ENCODE measurements at regions not wholly inside any gene's neighbourhood (a gene's known extent, or its start where the extent isn't known, plus 50 kb on each side); places are given as distances from the start of the nearest gene placed in this dataset.
"Not testable (repeated sequence)": the region's sequence is repeated elsewhere in the genome, so short reads cannot be mapped to it uniquely, and the experiment has no call there.

- not testable (repeated sequence) for DNase-seq
Observed at GRCh38 chr20:30164389-30164788, 1093.1 kb upstream of the DEFB115 start.

- DNase-seq, result no peak
Observed at GRCh38 chr20:30167540-30167939, 1089.9 kb upstream of the DEFB115 start.

DNA sequence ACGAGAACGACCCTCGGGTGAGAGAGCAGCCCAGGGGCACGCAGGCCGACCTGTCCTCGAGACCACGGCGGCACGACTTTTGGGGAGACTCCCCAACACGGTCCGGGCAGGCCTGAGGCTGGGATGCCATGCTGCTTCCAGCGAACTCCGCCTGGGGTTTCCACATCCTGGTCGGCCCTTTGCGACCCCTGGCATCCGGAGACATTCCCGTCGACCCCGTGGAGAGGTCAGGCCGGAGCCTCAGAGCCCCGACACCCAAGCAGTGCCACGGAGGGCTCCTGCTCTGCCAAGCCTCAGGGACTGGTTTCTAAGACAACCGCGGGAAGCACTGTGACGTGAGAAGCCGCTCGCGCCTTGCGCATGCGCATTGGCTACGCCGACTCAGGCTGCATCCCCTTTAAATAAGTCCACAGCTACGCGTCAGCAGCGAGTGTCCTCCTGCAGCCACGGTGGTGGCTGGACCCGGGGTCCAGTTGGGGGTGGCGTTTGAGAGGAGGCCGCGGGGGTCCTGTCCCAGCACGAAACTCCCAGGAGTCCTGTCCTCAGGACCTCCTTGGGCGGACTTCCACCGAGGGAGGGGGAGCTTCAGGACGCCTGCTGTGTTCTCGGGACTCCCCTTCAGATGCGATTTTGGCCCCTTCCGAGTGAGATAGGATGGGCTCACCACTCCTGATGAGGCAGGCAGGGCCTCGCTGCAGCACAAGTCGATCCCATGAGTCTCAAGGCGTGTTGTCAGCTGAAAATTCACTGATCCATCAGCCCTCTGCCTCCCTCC is 1089.3 kb upstream of the DEFB115 start:
- no peak for DNase-seq

GRCh38 chr20:30168800-30169138 is 1088.7 kb upstream of the DEFB115 start:
- no peak for DNase-seq

- no peak for DNase-seq
Observed at GRCh38 chr20:30175681-30176080, 1081.8 kb upstream of the DEFB115 start.

DNA sequence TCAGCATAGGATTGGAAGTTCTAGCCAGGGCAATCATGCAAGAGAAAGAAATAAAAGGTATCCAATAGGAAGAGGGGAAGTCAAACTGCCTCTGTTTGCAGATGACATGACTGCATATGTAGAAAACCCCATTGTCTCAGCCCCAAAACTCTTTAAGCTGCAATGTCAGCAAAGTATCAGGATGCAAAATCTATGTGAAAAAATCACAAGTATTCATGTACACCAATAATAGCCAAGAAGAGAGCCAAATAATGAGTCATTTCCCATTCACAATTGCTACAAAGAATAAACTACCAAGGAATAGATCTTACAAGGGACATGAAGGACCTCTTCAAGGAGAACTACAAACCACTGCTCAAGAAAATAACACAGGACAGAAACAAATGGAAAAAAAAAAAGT is 1074.3 kb upstream of the DEFB115 start:
- not testable (repeated sequence) for DNase-seq

GRCh38 chr20:30191785-30192184 is 1065.7 kb upstream of the DEFB115 start:
- DNase-seq, result not testable (repeated sequence)

GRCh38 chr20:30234477-30234876 is 1023.0 kb upstream of the DEFB115 start:
- DNase-seq, result not testable (repeated sequence)

- DNase-seq, result not testable (repeated sequence)
Observed at GRCh38 chr20:30275073-30275472, 982.4 kb upstream of the DEFB115 start.

DNA sequence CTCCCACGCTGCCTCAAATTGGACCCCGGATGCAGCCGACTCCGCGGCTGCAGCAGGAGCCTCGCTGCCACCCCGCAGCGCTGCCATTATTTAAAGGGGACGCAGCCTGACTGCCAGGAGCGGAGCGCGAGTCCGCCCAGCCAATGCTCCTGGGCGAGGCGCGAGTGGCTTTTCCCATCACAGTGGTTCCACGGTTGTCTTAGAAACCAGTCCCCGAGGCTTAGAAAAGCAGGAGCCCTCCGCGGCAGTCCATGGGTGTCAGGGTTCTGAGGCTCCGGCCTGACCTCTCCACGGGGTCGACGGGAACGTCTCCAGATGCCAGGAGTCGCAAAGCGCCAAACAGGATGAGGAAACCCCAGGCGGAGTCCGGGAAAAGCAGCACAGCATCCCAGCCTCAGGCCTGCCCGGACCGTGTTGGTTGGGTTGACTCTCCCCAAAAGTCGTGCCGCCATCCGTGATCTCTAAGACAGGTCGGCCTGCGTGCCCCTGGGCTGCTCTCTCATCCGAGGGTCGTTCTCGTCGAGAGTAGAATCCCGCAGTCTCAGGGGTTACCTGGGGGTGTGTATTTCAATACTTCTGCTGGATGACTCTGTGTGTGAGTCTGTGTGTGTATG is 975.8 kb upstream of the DEFB115 start:
- no peak for DNase-seq

DNA sequence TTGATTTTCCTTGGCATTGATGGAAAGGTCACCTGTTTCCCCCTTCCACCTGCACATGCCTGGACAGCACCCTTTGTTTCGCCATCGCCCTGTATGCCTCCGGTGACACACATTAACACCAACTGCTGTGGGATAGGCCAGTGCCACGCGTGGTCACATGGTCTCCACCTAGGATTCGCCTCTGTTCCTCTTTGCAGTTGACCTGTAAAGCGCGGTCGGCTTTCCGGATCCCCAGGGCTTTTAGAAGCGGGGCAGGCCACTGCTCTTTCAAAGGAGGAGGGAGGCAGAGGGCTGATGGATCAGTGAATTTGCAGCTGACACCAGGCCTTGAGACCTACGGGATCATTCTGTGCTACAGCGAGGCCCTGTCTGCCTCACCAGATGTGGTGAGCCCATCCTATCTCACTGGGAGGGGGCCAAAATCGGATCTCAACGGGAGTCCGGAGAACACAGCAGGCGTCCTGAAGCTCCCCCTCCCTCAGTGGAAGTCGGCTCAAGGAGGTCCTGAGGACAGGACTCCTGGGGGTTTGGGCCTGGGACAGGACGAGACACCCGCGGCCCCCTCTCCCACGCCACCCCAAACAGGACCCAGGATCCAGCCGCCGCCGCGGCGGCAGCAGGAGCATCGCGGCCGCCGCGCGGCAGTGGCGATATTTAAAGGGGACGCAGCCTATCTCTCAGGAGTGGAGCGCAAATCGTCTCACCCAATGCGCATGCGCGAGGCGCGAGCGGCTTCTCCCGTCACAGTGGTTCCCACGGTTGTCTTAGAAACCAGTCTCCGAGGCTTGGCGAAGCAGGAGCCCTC is 973.8 kb upstream of the DEFB115 start:
- peak; percentile 21 to 29 for DNase-seq

DNA sequence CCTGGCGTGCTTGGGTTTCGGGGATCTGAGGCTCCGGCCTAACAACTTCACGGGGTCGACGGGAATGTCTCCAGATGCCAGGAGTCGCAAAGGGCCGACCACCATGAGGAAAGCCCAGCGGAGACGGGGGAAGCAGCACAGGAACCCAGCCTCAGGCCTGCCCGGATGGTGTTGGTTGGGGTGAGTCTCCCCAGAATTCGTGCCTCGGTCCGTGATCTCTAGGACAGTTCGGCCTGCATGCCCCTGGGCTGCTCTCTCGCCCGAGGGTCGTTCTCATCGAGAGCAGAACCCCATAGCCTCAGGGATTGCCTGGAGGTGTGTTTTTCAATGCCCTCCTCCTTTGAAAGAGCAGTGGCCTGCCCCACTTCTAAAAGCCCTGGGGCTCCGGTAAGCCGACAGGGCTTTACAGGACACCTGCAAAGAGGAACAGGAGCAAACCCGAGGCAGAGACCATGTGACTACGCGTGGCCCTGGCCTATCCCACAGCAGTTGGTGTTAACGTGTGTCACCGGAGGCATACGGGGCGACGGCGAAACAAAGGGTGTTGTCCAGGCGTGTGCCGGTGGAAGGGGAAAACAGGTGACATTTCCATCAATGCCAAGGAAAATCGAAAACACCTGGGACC is 973.1 kb upstream of the DEFB115 start:
- DNase-seq, result no peak

GRCh38 chr20:30285677-30286076 is 971.8 kb upstream of the DEFB115 start:
- no peak for DNase-seq

DNA sequence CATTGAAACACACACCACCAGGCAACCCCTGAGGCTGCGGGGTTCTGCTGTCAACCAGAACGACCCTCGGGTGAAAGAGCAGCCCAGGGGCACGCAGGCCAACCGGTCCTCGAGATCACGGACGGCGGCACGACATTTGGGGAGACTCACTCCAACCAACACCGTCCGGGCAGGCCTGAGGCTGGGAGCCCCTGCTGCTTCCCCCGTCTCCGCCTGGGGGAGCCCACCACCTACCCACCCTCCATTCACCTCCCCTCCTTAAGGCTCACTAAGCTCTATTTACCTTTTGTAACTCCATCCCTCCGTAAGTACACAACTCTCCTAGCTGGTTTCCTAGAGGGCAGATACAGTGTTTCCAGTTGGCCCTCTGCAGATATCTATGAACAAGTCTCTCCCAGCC is 971.3 kb upstream of the DEFB115 start:
- DNase-seq, result no peak

- not testable (repeated sequence) for DNase-seq
Observed at GRCh38 chr20:30287459-30287858, 970.0 kb upstream of the DEFB115 start.

GRCh38 chr20:30288346-30288745 is 969.1 kb upstream of the DEFB115 start:
- DNase-seq, result no peak

GRCh38 chr20:30289049-30289448 is 968.4 kb upstream of the DEFB115 start:
- peak; percentile 0 to 17 for DNase-seq

DNA sequence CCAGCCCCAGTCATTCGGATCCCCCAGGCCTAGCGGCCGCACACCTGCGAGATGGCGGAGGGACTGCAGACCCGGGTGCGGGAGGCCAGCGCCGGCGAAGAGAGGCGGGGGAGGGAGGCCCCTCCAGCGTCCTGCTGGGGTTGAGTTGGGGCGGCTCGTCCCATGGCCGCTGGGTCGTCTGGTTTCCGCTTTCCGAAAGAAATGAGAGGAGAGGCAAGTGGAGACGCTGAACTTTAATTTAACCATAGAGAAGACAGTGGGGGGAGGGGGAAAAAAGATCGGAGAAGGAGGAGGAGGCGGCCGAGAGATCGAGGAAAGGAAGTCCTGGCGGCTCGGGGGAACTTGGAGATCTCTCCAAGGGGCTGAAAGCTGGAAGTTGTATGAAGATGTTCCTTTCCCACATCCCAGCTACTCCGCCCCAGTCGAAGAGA is 967.7 kb upstream of the DEFB115 start:
- not testable (repeated sequence) for DNase-seq

- DNase-seq, result peak; percentile 0 to 29
Observed at GRCh38 chr20:30290361-30291063, 967.0 kb upstream of the DEFB115 start.

GRCh38 chr20:30291064-30291379 is 966.4 kb upstream of the DEFB115 start:
- DNase-seq, result not testable (repeated sequence)

DNA sequence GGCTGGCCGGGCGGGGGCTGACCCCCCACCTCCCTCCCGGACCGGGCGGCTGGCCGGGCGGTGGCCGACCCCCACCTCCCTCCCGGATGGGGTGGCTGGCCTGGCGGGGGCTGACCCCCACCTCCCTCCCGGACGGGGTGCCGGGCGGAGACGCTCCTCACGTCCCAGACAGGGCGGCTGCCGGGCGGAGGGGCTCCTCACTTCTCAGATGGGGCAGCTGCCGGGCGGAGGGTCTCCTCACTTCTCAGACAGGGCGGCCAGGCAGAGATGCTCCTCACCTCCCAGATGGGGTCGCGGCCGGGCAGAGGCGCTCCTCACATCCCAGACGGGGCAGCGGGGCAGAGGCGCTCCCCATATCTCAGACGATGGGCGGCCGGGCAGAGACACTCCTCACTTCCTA is 965.8 kb upstream of the DEFB115 start:
- DNase-seq, result not testable (repeated sequence)

GRCh38 chr20:30295396-30295795 is 962.1 kb upstream of the DEFB115 start:
- not testable (repeated sequence) for DNase-seq

DNA sequence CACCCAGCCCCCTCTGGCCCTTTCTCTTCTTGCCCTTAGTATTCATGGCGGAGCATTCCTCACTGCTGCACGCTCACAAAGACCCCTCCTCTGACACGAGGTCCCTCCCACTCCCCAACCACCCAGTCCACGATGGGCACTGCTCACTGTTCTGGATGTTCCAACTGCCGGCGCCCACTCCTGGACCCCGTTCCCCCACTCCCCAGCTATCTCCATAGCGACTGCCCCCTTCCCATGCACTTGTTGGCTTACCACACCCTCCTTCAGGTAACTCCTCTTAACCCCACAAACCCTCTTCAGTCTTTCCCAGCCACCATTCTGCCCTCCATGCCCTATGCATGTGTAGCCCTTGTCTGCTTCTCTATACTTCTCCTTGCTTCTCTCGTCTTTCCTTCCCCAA is 961.5 kb upstream of the DEFB115 start:
- DNase-seq, result not testable (repeated sequence)

All from inflammatory macrophage treated with lipopolysaccharide for 1 hour (primary cell).